Smooth muscle cell (in vitro differentiated cells): ENCODE measurements at regions not wholly inside any gene's neighbourhood (a gene's known extent, or its start where the extent isn't known, plus 50 kb on each side); places are given as distances from the start of the nearest gene placed in this dataset.
A peak's percentile ranks its signal among the peaks of the same experiment; 100 is the strongest.

Experiments used
- DNase-seq: peaks from one replicate; lab custom pipeline; 2025; ENCODE audit not compliant: unreplicated experiment; lab: John Stamatoyannopoulos, UW
- H2AFZ ChIP-seq: fragments of 200-600 bp; sonication (generic); 2 replicates; pipeline ENCODE4 v1.6.0; 2016; ENCODE audit warnings: antibody characterized with exemption, low read depth, mild to moderate bottlenecking
- H3F3A ChIP-seq: fragments of 200-600 bp; sonication (generic); 2 replicates; pipeline ENCODE4 v1.6.0; 2017; ENCODE audit warnings: antibody characterized with exemption, low read depth
- H3K27ac ChIP-seq: fragments of 200-600 bp; sonication (generic); 2 replicates; pipeline ENCODE4 v1.5.1; 2016; ENCODE audit warnings: low read depth, mild to moderate bottlenecking
- H3K27me3 ChIP-seq: fragments of 200-600 bp; sonication (generic); 2 replicates; pipeline ENCODE4 v1.6.1; 2016; ENCODE audit warnings: low read depth, mild to moderate bottlenecking
- H3K36me3 ChIP-seq: fragments of 200-600 bp; sonication (generic); 2 replicates; pipeline ENCODE4 v1.5.1; 2016; ENCODE audit warnings: low read depth
- H3K4me1 ChIP-seq: fragments of 200-600 bp; sonication (generic); 2 replicates; pipeline ENCODE4 v1.5.1; 2016; ENCODE audit warnings: low read depth
- H3K4me2 ChIP-seq: fragments of 200-600 bp; sonication (generic); 2 replicates; pipeline ENCODE4 v1.6.0; 2016; ENCODE audit warnings: mild to moderate bottlenecking
- H3K4me3 ChIP-seq: fragments of 200-600 bp; sonication (generic); 2 replicates; pipeline ENCODE4 v1.5.1; 2016; ENCODE audit warnings: mild to moderate bottlenecking
- H3K79me2 ChIP-seq: fragments of 200-600 bp; sonication (generic); 2 replicates; pipeline ENCODE4 v1.6.0; 2016; ENCODE audit warnings: low read depth, mild to moderate bottlenecking
- H3K9ac ChIP-seq: fragments of 200-600 bp; sonication (generic); 2 replicates; pipeline ENCODE4 v1.6.0; 2016; ENCODE audit warnings: low read depth
- H3K9me3 ChIP-seq: fragments of 200-600 bp; sonication (generic); replicated peaks from 2 replicates; pipeline ENCODE4 v1.5.1; 2016; ENCODE audit warnings: low read depth
- H4K20me1 ChIP-seq: fragments of 200-600 bp; sonication (generic); 2 replicates; pipeline ENCODE4 v1.6.0; 2016; ENCODE audit warnings: low read depth
- CTCF ChIP-seq: fragments of 200-600 bp; sonication (generic); IDR thresholded peaks from 2 replicates; pipeline ENCODE4 v1.5.1; 2017; ENCODE audit warnings: borderline replicate concordance, mild to moderate bottlenecking, antibody characterized with exemption; ENCODE audit not compliant: insufficient read depth, poor library complexity, severe bottlenecking
- WGBS: methylation state at CpG from one replicate; pipeline ENCODE4 v1.1.7; 2016; ENCODE audit warnings: low lambda C conversion rate; 5-methylcytosine and 5-hydroxymethylcytosine counted together

- DNase-seq = no peak
- no peak for TF ChIP-seq CTCF
- Histone ChIP-seq H3K27me3 (no peaks in the 10 kb centered on the region), H3K4me1 (peaks cover 14% of the 10 kb centered on the region), H3K79me2 (no peaks in the 10 kb centered on the region), H3K9ac (no peak overlapping the region), H3F3A (peaks cover 23% of the 10 kb centered on the region), H3K4me2 (no peak overlapping the region), H4K20me1 (no peaks in the 10 kb centered on the region), H3K9me3 (no peaks in the 10 kb centered on the region), H3K36me3 (no peaks in the 10 kb centered on the region), H2AFZ (no peak overlapping the region), H3K4me3 (no peak overlapping the region), H3K27ac (no peak overlapping the region)
- WGBS = 46% methylated on average over 5 of the region's 5 CpGs
Observed at GRCh38 chr7:3243256-3243655, 57.8 kb upstream of the SDK1 start.

- TF ChIP-seq CTCF = no peak
Observed at GRCh38 chr7:3243680-3244079, 57.4 kb upstream of the SDK1 start.

GRCh38 chr7:3244241-3244814, 56.7 kb upstream of the SDK1 start:
- Histone ChIP-seq H3K79me2 (no peaks in the 10 kb centered on the region), H3F3A (peaks cover 23% of the 10 kb centered on the region), H2AFZ (no peak overlapping the region), H3K4me3 (no peak overlapping the region), H3K4me2 (peak overlapping the region; percentile 33), H3K27ac (peak overlapping the region; percentile 70), H3K9ac (peak overlapping the region; percentile 29), H3K9me3 (no peaks in the 10 kb centered on the region), H3K36me3 (no peaks in the 10 kb centered on the region), H3K4me1 (peaks cover 19% of the 10 kb centered on the region), H3K27me3 (no peaks in the 10 kb centered on the region), H4K20me1 (no peaks in the 10 kb centered on the region)
- TF ChIP-seq CTCF = no peak
- no peak for DNase-seq
- WGBS = 22% methylated on average over 7 of the region's 7 CpGs

More at GRCh38 chr7:3243680-3244079, 57.4 kb upstream of the SDK1 start:
- H3F3A ChIP-seq = peaks cover 23% of the 10 kb centered on the region
- H3K9me3 ChIP-seq = no peaks in the 10 kb centered on the region
- no peak overlapping the region for H2AFZ ChIP-seq
- no peaks in the 10 kb centered on the region for H3K27me3 ChIP-seq
- 59% methylated on average over 15 of the region's 15 CpGs for WGBS
- no peak for DNase-seq
- H4K20me1 ChIP-seq = no peaks in the 10 kb centered on the region
- peak overlapping the region; percentile 15 for H3K27ac ChIP-seq
- no peak overlapping the region for H3K4me3 ChIP-seq
- no peaks in the 10 kb centered on the region for H3K79me2 ChIP-seq
- no peak overlapping the region for H3K9ac ChIP-seq
- H3K4me2 ChIP-seq = peak overlapping the region; percentile 33
- H3K4me1 ChIP-seq = peaks cover 18% of the 10 kb centered on the region
- H3K36me3 ChIP-seq = no peaks in the 10 kb centered on the region

- H3K36me3 ChIP-seq = no peaks in the 10 kb centered on the region
- H3K27me3 ChIP-seq = no peaks in the 10 kb centered on the region
- H3K27ac ChIP-seq = peak overlapping the region; percentile 70
- H3K9me3 ChIP-seq = no peaks in the 10 kb centered on the region
- 22% methylated on average over 2 of the region's 2 CpGs for WGBS
- peak overlapping the region; percentile 32 for H3K4me2 ChIP-seq
- DNase-seq = no peak
- no peak overlapping the region for H3K4me3 ChIP-seq
- no peaks in the 10 kb centered on the region for H3K79me2 ChIP-seq
- H3K4me1 ChIP-seq = peaks cover 19% of the 10 kb centered on the region
- H2AFZ ChIP-seq = no peak overlapping the region
- H4K20me1 ChIP-seq = no peaks in the 10 kb centered on the region
- no peak for TF ChIP-seq CTCF
- H3K9ac ChIP-seq = peak overlapping the region; percentile 29
- H3F3A ChIP-seq = peaks cover 23% of the 10 kb centered on the region
Observed at GRCh38 chr7:3245077-3245476, 56.0 kb upstream of the SDK1 start.
